NCI-H510A treated with DMSO at 0.1 percent for 48 hours (cell line): ENCODE measurements at regions not wholly inside any gene's neighbourhood (a gene's known extent, or its start where the extent isn't known, plus 50 kb on each side); places are given as distances from the start of the nearest gene placed in this dataset.
"Not testable (repeated sequence)": the region's sequence is repeated elsewhere in the genome, so short reads cannot be mapped to it uniquely, and the experiment has no call there.

Experiments used
- DNase-seq: peaks from one replicate; lab custom pipeline; 2025; lab: John Stamatoyannopoulos, UW

GRCh38 chr15:93360976-93361375, 272.0 kb upstream of the RGMA start:
- DNase-seq: no peak

- no peak for DNase-seq
These were observed 271.3 kb upstream of the RGMA start for GRCh38 chr15:93360318-93360717.

GRCh38 chr15:93359425-93360131, 270.6 kb upstream of the RGMA start:
- no peak for DNase-seq

GRCh38 chr15:93359060-93359408, 270.0 kb upstream of the RGMA start:
- DNase-seq: no peak

- DNase-seq: no peak
These were observed 269.4 kb upstream of the RGMA start for GRCh38 chr15:93358166-93359059.

GRCh38 chr15:93348711-93349545, 259.9 kb upstream of the RGMA start:
- no peak for DNase-seq

GRCh38 chr15:93347986-93348385, 259.0 kb upstream of the RGMA start:
- no peak for DNase-seq

GRCh38 chr15:93345981-93346380, 257.0 kb upstream of the RGMA start:
- DNase-seq: no peak

GRCh38 chr15:93343402-93343801, 254.4 kb upstream of the RGMA start:
- not testable (repeated sequence) for DNase-seq

GRCh38 chr15:93341164-93341563, 252.2 kb upstream of the RGMA start:
- no peak for DNase-seq

GRCh38 chr15:93340406-93340805, 251.4 kb upstream of the RGMA start:
- DNase-seq: no peak

- DNase-seq: no peak
These were observed 244.8 kb upstream of the RGMA start for GRCh38 chr15:93333796-93334195.

GRCh38 chr15:93333126-93333525, 244.1 kb upstream of the RGMA start:
- not testable (repeated sequence) for DNase-seq

- no peak for DNase-seq
These were observed 243.2 kb upstream of the RGMA start for GRCh38 chr15:93332168-93332553.

GRCh38 chr15:93331545-93332167, 242.6 kb upstream of the RGMA start:
- DNase-seq: peak; percentile 48

GRCh38 chr15:93330912-93331544, 242.0 kb upstream of the RGMA start:
- DNase-seq: no peak

GRCh38 chr15:93327364-93327763, 238.4 kb upstream of the RGMA start:
- no peak for DNase-seq

GRCh38 chr15:93324186-93324975, 235.4 kb upstream of the RGMA start:
- DNase-seq: no peak

GRCh38 chr15:93321881-93322282, 232.9 kb upstream of the RGMA start:
- no peak for DNase-seq

- no peak for DNase-seq
These were observed 230.3 kb upstream of the RGMA start for GRCh38 chr15:93319121-93319814.
